Aorta (tissue), 5 donors: ENCODE measurements at regions not wholly inside any gene's neighbourhood (a gene's known extent, or its start where the extent isn't known, plus 50 kb on each side); places are given as distances from the start of the nearest gene placed in this dataset.

Experiments used
- ATAC-seq: fragments of 200-7000 bp; cut with Tn5 transposase; one replicate; pipeline ENCODE4 v1.9.1; 2022; ENCODE audit warnings: moderate library complexity; ENCODE audit not compliant: low FRiP score
- DNase-seq, 2 donors: peaks; one replicate each; pipeline ENCODE4 v3.0.0-alpha.2; 2020
- H3K27ac ChIP-seq, 2 donors: one replicate each; pipeline ENCODE4 v1.5.1; 2013; ENCODE audit warnings: low read length in 2 of 2, mild to moderate bottlenecking in 2 of 2, moderate library complexity in 2 of 2, control low read depth in 1 of 2, inconsistent platforms in 1 of 2, low read depth in 1 of 2
- H3K27me3 ChIP-seq, 2 donors: one replicate each; pipeline ENCODE4 v1.6.1; 2013; ENCODE audit warnings: control low read depth in 1 of 2, low read length in 1 of 2, mild to moderate bottlenecking in 1 of 2, moderate library complexity in 1 of 2; ENCODE audit not compliant: insufficient read depth in 2 of 2, control insufficient read depth in 1 of 2
- H3K36me3 ChIP-seq, 2 donors: one replicate each; pipeline ENCODE4 v1.6.1; 2013; ENCODE audit warnings: control low read depth in 1 of 2, low read length in 1 of 2, mild to moderate bottlenecking in 1 of 2; ENCODE audit not compliant: insufficient read depth in 2 of 2, control insufficient read depth in 1 of 2
- H3K4me1 ChIP-seq, 2 donors: one replicate each; pipeline ENCODE4 v1.6.1; 2013; ENCODE audit warnings: low read length in 2 of 2, control low read depth in 1 of 2, mild to moderate bottlenecking in 1 of 2, moderate library complexity in 1 of 2; ENCODE audit not compliant: insufficient read depth in 2 of 2, control insufficient read depth in 1 of 2
- H3K4me3 ChIP-seq, 2 donors: one replicate each; pipeline ENCODE4 v1.5.1; 2013; ENCODE audit warnings: low read length in 2 of 2, control low read depth in 1 of 2, mild to moderate bottlenecking in 1 of 2
- H3K9me3 ChIP-seq: one replicate; pipeline ENCODE4 v1.6.1; 2013; ENCODE audit warnings: mild to moderate bottlenecking, low read length; ENCODE audit not compliant: control insufficient read depth
- WGBS, 2 donors: extraction: QIAGEN DNeasy Blood & Tissue Kit; methylation state at CpG; one replicate each; pipeline ENCODE4 v1.1.7; 2013; 5-methylcytosine and 5-hydroxymethylcytosine counted together
- intact Hi-C, 2 donors: fragments of 100-400 bp; cut with DNase I; formaldehyde crosslinking; loops; one replicate each; pipeline versions ENCODE4 v1.14.2 to v1.15.0; 2022
- donor health status: healthy with polysubstance abuse.
- donor health status: Bipolar disorder and iron deficiency.
- donor health status: DM: no; HTN: no; CAD: no.
- donor health status: DM: no; HTN: no; CAD: no.
- donor health status: DM: yes; HTN: yes; CAD: no.

GRCh38 chr7:18230271-18230670 is 202.6 kb upstream of the PRPS1L1 start:
- DNase-seq (no peak), ATAC-seq (no peak)
- Histone ChIP-seq H3K27me3 (no peaks in the 10 kb centered on the region), H3K27ac (no peak overlapping the region), H3K36me3 (no peaks in the 10 kb centered on the region), H3K9me3 (no peaks in the 10 kb centered on the region), H3K4me1 (peaks cover 0 to 4% of the 10 kb centered on the region in 2 donors), H3K4me3 (no peak overlapping the region)
- intact Hi-C loops: no loop called here
- 93 to 94% methylated on average over 8 of the region's 8 CpGs for WGBS, 2 donors

GRCh38 chr7:18231854-18232253 is 204.2 kb upstream of the PRPS1L1 start:
- no peak overlapping the region for H3K27ac ChIP-seq
- H3K27me3 ChIP-seq: no peaks in the 10 kb centered on the region
- no peak overlapping the region for H3K4me3 ChIP-seq
- ATAC-seq (no peak), DNase-seq (no peak)
- WGBS, 2 donors: 83% methylated on average over 4 of the region's 4 CpGs
- intact Hi-C loops: no loop called here
- no peaks in the 10 kb centered on the region for H3K36me3 ChIP-seq
- no peaks in the 10 kb centered on the region for H3K9me3 ChIP-seq
- no peaks in the 10 kb centered on the region for H3K4me1 ChIP-seq

GRCh38 chr7:18234519-18234918 is 206.9 kb upstream of the PRPS1L1 start:
- WGBS, 2 donors: 85 to 89% methylated on average over 2 of the region's 2 CpGs
- DNase-seq: no peak
- intact Hi-C loops: no loop called here
- Histone ChIP-seq H3K4me3 (no peak overlapping the region), H3K9me3 (no peaks in the 10 kb centered on the region), H3K27ac (no peak overlapping the region), H3K4me1 (no peaks in the 10 kb centered on the region), H3K27me3 (no peaks in the 10 kb centered on the region), H3K36me3 (no peaks in the 10 kb centered on the region)
- no peak for ATAC-seq

- no peak for DNase-seq
- H3K36me3 ChIP-seq: no peaks in the 10 kb centered on the region
Observed at GRCh38 chr7:18235819-18236218, 208.2 kb upstream of the PRPS1L1 start.

GRCh38 chr7:18239212-18239611 is 211.6 kb upstream of the PRPS1L1 start:
- 34 to 37% methylated on average over 3 of the region's 3 CpGs for WGBS, 2 donors
- H3K27me3 ChIP-seq: no peaks in the 10 kb centered on the region
- H3K4me3 ChIP-seq: no peak overlapping the region
- intact Hi-C loops: no loop called here
- DNase-seq: no peak
- no peaks in the 10 kb centered on the region for H3K9me3 ChIP-seq
- no peak for ATAC-seq
- no peaks in the 10 kb centered on the region for H3K36me3 ChIP-seq
- no peak overlapping the region for H3K27ac ChIP-seq
- H3K4me1 ChIP-seq: no peaks in the 10 kb centered on the region

More at GRCh38 chr7:18235819-18236218, 208.2 kb upstream of the PRPS1L1 start:
- Histone ChIP-seq H3K27ac (no peak overlapping the region), H3K27me3 (no peaks in the 10 kb centered on the region), H3K4me3 (no peak overlapping the region), H3K4me1 (no peaks in the 10 kb centered on the region), H3K9me3 (no peaks in the 10 kb centered on the region)
- intact Hi-C loops: no loop called here
- ATAC-seq: no peak
- 98 to 99% methylated on average over 2 of the region's 2 CpGs for WGBS, 2 donors

- no peaks in the 10 kb centered on the region for H3K36me3 ChIP-seq
- ATAC-seq (no peak), DNase-seq (no peak)
- H3K9me3 ChIP-seq: no peaks in the 10 kb centered on the region
- WGBS, 2 donors: 92 to 99% methylated on average over 3 of the region's 3 CpGs
- no peaks in the 10 kb centered on the region for H3K27me3 ChIP-seq
- no peak overlapping the region for H3K27ac ChIP-seq
- H3K4me1 ChIP-seq: no peaks in the 10 kb centered on the region
- intact Hi-C loops: no loop called here
- H3K4me3 ChIP-seq: no peak overlapping the region
Observed at GRCh38 chr7:18241543-18242231, 214.0 kb upstream of the PRPS1L1 start.

- intact Hi-C loops: no loop called here
- 84 to 89% methylated on average over 3 of the region's 3 CpGs for WGBS, 2 donors
Observed at GRCh38 chr7:18243731-18244130, 216.1 kb upstream of the PRPS1L1 start.

GRCh38 chr7:18250133-18250532 is 222.5 kb upstream of the PRPS1L1 start:
- no peaks in the 10 kb centered on the region for H3K27me3 ChIP-seq
- H3K36me3 ChIP-seq: no peaks in the 10 kb centered on the region
- no peaks in the 10 kb centered on the region for H3K9me3 ChIP-seq
- H3K4me1 ChIP-seq: no peaks in the 10 kb centered on the region
- DNase-seq (no peak), ATAC-seq (no peak)
- no peak overlapping the region for H3K4me3 ChIP-seq
- H3K27ac ChIP-seq: no peak overlapping the region
- intact Hi-C loops: no loop called here

More at GRCh38 chr7:18243731-18244130, 216.1 kb upstream of the PRPS1L1 start:
- Histone ChIP-seq H3K27ac (no peak overlapping the region), H3K9me3 (no peaks in the 10 kb centered on the region), H3K4me3 (no peak overlapping the region), H3K27me3 (no peaks in the 10 kb centered on the region), H3K36me3 (no peaks in the 10 kb centered on the region), H3K4me1 (no peaks in the 10 kb centered on the region)
- ATAC-seq: no peak
- DNase-seq: no peak

- intact Hi-C loops: no loop called here
- no peak overlapping the region for H3K27ac ChIP-seq
- no peaks in the 10 kb centered on the region for H3K4me1 ChIP-seq
- no peaks in the 10 kb centered on the region for H3K9me3 ChIP-seq
- ATAC-seq: no peak
- H3K27me3 ChIP-seq: no peaks in the 10 kb centered on the region
- no peak for DNase-seq
- H3K36me3 ChIP-seq: no peaks in the 10 kb centered on the region
- WGBS, 2 donors: 31 to 36% methylated on average over 2 of the region's 2 CpGs
- no peak overlapping the region for H3K4me3 ChIP-seq
Observed at GRCh38 chr7:18257711-18258110, 230.1 kb upstream of the PRPS1L1 start.
